Loucy (cell line): ENCODE measurements at regions not wholly inside any gene's neighbourhood (a gene's known extent, or its start where the extent isn't known, plus 50 kb on each side); places are given as distances from the start of the nearest gene placed in this dataset.

ENCODE experiments used
- CTCF ChIP-seq: fragments of 200-600 bp; sonication (generic); conservative IDR thresholded peaks from 2 replicates; pipeline ENCODE4 v1.5.1; 2014; ENCODE audit warnings: mild to moderate bottlenecking, antibody characterized with exemption, low read length
- EZH2phosphoT487 ChIP-seq: fragments of 200-600 bp; IDR thresholded peaks from 2 replicates; pipeline ENCODE4 v1.6.1; 2018; ENCODE audit warnings: antibody characterized with exemption, mild to moderate bottlenecking, moderate library complexity, borderline replicate concordance

GRCh38 chr14:85169381-85169780, 360.6 kb upstream of the FLRT2 start:
- TF ChIP-seq CTCF = no peak
- TF ChIP-seq EZH2phosphoT487 = no peak
